ENCODE measurements at regions not wholly inside any gene's neighbourhood (a gene's known extent, or its start where the extent isn't known, plus 50 kb on each side); places are given as distances from the start of the nearest gene placed in this dataset.
"Not testable (repeated sequence)": the region's sequence is repeated elsewhere in the genome, so short reads cannot be mapped to it uniquely, and the experiment has no call there.

GRCh38 chr1:120273363-120273762 is 97.0 kb upstream of the SEC22B start:
- not testable (repeated sequence) for H3K27me3 Mint-ChIP-seq (ENCODE audit: insufficient read depth); H3K36me3 Mint-ChIP-seq (ENCODE audit: low read depth); H3K4me1 Mint-ChIP-seq (ENCODE audit: low read depth); DNase-seq; H3K27ac Mint-ChIP-seq; H3K9me3 Mint-ChIP-seq; H3K4me3 Mint-ChIP-seq

DNA sequence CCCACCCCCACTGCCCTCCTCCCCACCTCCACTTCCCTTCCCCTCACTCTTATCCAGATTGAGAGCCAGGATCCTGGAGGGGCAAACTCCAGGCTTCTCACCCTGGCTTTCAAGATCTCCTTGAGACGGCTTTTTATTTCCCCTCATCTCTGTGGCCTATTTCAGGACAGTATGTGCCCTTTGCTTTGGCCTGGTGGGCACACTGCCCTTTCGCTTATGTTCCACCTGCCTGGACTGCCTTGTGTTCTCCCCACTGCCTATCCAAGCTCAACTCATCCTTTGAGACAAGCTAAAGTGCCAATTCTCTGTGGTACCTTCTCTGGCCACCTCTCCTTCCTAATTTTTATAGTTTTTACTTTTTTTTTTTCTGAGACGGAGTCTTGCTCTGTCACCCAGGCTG is 95.9 kb upstream of the SEC22B start:
- not testable (repeated sequence) for H3K27me3 Mint-ChIP-seq (ENCODE audit: insufficient read depth); DNase-seq; H3K9me3 Mint-ChIP-seq; H3K4me1 Mint-ChIP-seq (ENCODE audit: low read depth); H3K4me3 Mint-ChIP-seq; H3K36me3 Mint-ChIP-seq (ENCODE audit: low read depth); H3K27ac Mint-ChIP-seq

GRCh38 chr1:120271561-120272221 is 95.4 kb upstream of the SEC22B start:
- DNase-seq; H3K9me3 Mint-ChIP-seq; H3K27me3 Mint-ChIP-seq (ENCODE audit: insufficient read depth); H3K27ac Mint-ChIP-seq; H3K4me1 Mint-ChIP-seq (ENCODE audit: low read depth); H3K4me3 Mint-ChIP-seq; H3K36me3 Mint-ChIP-seq (ENCODE audit: low read depth): not testable (repeated sequence)

GRCh38 chr1:120267894-120268551 is 91.7 kb upstream of the SEC22B start:
- not testable (repeated sequence) for H3K27ac Mint-ChIP-seq; H3K36me3 Mint-ChIP-seq (ENCODE audit: low read depth); H3K4me1 Mint-ChIP-seq (ENCODE audit: low read depth); H3K4me3 Mint-ChIP-seq; DNase-seq; H3K9me3 Mint-ChIP-seq; H3K27me3 Mint-ChIP-seq (ENCODE audit: insufficient read depth)

GRCh38 chr1:120264564-120264963 is 88.2 kb upstream of the SEC22B start:
- DNase-seq; H3K9me3 Mint-ChIP-seq; H3K4me3 Mint-ChIP-seq; H3K27me3 Mint-ChIP-seq (ENCODE audit: insufficient read depth); H3K27ac Mint-ChIP-seq; H3K36me3 Mint-ChIP-seq (ENCODE audit: low read depth); H3K4me1 Mint-ChIP-seq (ENCODE audit: low read depth): not testable (repeated sequence)

GRCh38 chr1:120262791-120263751 is 86.8 kb upstream of the SEC22B start:
- not testable (repeated sequence) for H3K9me3 Mint-ChIP-seq; H3K27ac Mint-ChIP-seq; H3K27me3 Mint-ChIP-seq (ENCODE audit: insufficient read depth); DNase-seq; H3K4me1 Mint-ChIP-seq (ENCODE audit: low read depth); H3K36me3 Mint-ChIP-seq (ENCODE audit: low read depth); H3K4me3 Mint-ChIP-seq

DNA sequence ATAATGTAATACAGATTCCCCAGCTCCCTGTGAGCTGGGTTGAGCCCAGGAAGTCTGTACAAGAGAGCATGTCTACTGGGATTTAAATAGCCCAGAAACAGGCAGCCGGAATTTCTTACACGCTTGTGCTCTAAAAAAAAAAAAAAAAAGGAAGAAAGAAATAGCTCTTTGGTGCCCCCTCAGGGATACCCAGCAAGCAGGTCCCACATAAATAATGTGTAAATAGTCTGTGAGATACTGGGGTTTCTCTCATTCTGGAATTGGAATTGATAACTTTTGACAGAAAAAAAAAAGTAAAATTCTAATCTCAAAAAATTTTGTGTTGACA is 81.4 kb upstream of the SEC22B start:
- not testable (repeated sequence) for H3K36me3 Mint-ChIP-seq (ENCODE audit: low read depth); H3K4me3 Mint-ChIP-seq

DNA sequence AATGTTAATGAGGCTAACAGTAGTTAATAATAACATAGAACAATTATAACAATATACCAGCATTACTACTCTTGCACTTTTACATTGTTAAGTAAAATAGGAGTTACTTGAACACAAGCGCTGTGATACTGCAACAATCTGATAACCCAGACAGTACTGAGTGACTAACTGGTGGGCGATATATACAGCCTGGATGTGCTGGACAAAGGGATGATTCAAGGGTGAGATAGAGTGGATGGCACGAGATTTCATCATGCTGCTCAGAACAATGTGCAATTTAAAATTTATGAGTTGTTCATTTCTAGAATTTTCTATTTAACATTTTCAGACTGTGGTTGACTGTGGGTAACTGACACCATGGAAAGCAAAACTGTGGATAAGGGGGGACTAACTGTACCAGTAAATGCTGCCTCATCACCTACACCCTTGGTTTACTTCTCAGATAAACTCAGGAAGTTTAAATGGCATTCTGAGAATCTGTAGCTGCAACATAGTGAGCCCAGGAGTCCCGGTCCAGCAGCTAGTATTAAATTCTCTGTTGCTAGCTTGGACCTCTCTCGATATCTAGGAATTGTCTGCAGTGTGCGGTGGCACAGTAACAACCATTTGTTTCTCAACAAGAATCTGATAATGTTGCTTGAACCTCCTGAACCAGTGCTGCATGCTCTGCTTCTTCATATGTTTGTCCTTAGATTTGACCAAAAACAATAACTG is 80.9 kb upstream of the SEC22B start:
- not testable (repeated sequence) for H3K27me3 Mint-ChIP-seq (ENCODE audit: insufficient read depth); H3K4me1 Mint-ChIP-seq (ENCODE audit: low read depth); DNase-seq; H3K9me3 Mint-ChIP-seq; H3K36me3 Mint-ChIP-seq (ENCODE audit: low read depth); H3K4me3 Mint-ChIP-seq; H3K27ac Mint-ChIP-seq

More for the DNA sequence above, 81.4 kb upstream of the SEC22B start:
- not testable (repeated sequence) for H3K27me3 Mint-ChIP-seq (ENCODE audit: insufficient read depth); DNase-seq; H3K9me3 Mint-ChIP-seq; H3K4me1 Mint-ChIP-seq (ENCODE audit: low read depth); H3K27ac Mint-ChIP-seq

DNA sequence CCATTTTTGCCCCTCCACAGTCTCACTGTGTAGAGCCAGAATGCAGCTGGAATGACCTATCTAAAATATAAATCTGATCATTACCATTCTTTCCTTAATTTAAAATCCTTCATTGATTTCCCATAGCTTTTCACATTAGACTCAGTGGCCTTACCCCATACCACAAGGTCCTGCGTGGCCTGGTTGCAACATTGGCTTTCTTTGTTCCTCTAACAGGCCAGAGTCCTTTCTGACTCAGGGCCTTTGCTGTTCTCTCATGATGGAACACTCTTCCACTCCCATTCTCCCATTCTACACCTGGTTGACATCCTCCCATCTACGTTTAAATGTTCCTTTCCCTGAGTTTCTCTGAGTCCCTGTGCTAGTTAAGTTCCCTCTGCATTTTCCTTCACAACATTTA is 74.4 kb upstream of the SEC22B start:
- not testable (repeated sequence) for H3K9me3 Mint-ChIP-seq; H3K4me1 Mint-ChIP-seq (ENCODE audit: low read depth); H3K27ac Mint-ChIP-seq; H3K27me3 Mint-ChIP-seq (ENCODE audit: insufficient read depth); H3K4me3 Mint-ChIP-seq; H3K36me3 Mint-ChIP-seq (ENCODE audit: low read depth); DNase-seq

- H3K9me3 Mint-ChIP-seq; H3K4me3 Mint-ChIP-seq; DNase-seq; H3K27ac Mint-ChIP-seq; H3K36me3 Mint-ChIP-seq (ENCODE audit: low read depth); H3K4me1 Mint-ChIP-seq (ENCODE audit: low read depth); H3K27me3 Mint-ChIP-seq (ENCODE audit: insufficient read depth): not testable (repeated sequence)
These were observed 72.6 kb upstream of the SEC22B start for GRCh38 chr1:120248726-120249427.

- not testable (repeated sequence) for H3K27ac Mint-ChIP-seq; DNase-seq; H3K4me3 Mint-ChIP-seq; H3K27me3 Mint-ChIP-seq (ENCODE audit: insufficient read depth); H3K9me3 Mint-ChIP-seq; H3K36me3 Mint-ChIP-seq (ENCODE audit: low read depth); H3K4me1 Mint-ChIP-seq (ENCODE audit: low read depth)
These were observed 71.9 kb upstream of the SEC22B start for GRCh38 chr1:120248203-120248602.

- not testable (repeated sequence) for H3K9me3 Mint-ChIP-seq; H3K4me3 Mint-ChIP-seq; H3K36me3 Mint-ChIP-seq (ENCODE audit: low read depth); H3K4me1 Mint-ChIP-seq (ENCODE audit: low read depth); H3K27ac Mint-ChIP-seq; H3K27me3 Mint-ChIP-seq (ENCODE audit: insufficient read depth); DNase-seq
These were observed 67.5 kb upstream of the SEC22B start for GRCh38 chr1:120243867-120244266.

DNA sequence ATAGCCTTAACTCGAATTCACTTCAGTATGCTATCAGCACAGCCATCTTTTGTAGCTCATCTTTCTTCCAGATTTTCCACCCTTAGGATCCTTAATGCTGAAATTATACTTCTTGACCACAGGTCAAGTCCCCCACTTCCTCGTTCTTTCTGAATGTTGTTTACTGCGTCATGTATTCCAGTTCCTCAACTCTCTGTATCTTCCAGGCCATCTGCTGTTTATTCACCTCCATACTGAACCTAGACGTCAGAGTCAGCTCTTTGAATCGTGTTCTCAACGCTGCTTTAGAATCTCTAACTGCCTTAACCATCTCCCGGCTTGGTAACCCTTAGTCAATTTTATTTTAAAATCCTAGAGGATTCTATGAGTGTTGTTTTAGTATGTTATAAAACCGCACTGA is 66.3 kb upstream of the SEC22B start:
- H3K36me3 Mint-ChIP-seq (ENCODE audit: low read depth); H3K9me3 Mint-ChIP-seq; H3K4me1 Mint-ChIP-seq (ENCODE audit: low read depth); H3K4me3 Mint-ChIP-seq; H3K27me3 Mint-ChIP-seq (ENCODE audit: insufficient read depth); H3K27ac Mint-ChIP-seq; DNase-seq: not testable (repeated sequence)

All from HFFc6 (cell line).